ENCODE measurements at regions not wholly inside any gene's neighbourhood (a gene's known extent, or its start where the extent isn't known, plus 50 kb on each side); places are given as distances from the start of the nearest gene placed in this dataset.

DNA sequence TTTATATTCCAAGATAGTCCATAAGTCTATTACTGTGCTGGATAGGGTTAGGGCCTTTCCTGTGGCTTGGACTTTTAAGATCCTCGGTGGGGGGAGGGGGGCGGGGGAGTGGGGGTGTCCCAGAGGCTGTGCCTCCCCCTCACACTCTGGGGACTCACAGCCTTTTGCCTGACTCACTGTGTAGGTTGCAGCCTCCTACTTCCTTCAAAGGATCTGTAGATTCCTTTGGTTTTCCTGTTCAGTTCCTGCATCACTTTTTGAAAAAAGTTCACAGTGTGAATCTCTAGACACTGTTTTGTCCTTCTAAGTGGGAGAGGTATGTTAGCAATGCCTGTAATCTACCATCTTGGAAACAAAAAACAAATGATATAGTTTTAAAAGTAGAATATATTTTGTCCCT is 999.9 kb downstream of the GLUD2 start:
- Histone ChIP-seq H3K27me3 (replicated peaks; ENCODE audit: control insufficient read depth, insufficient read depth, low read length) (no peaks in the 10 kb centered on the region), H3K9me3 (no peaks in the 10 kb centered on the region), H3K4me3 (ENCODE audit: low read depth, low read length) (no peak overlapping the region), H3K4me1 (no peaks in the 10 kb centered on the region), H3K36me3 (ENCODE audit: control insufficient read depth, insufficient read depth, low read length) (no peaks in the 10 kb centered on the region)
- Mint-ChIP-seq H3K9me3 (ENCODE audit: unreplicated experiment) (no peaks in the 10 kb centered on the region), H3K4me1 (ENCODE audit: low read depth, unreplicated experiment) (no peaks in the 10 kb centered on the region), H3K36me3 (ENCODE audit: insufficient read depth, unreplicated experiment) (no peaks in the 10 kb centered on the region), H3K27me3 (ENCODE audit: insufficient read depth, unreplicated experiment) (no peaks in the 10 kb centered on the region), H3K4me3 (ENCODE audit: unreplicated experiment) (no peak overlapping the region), H3K27ac (ENCODE audit: unreplicated experiment) (no peak overlapping the region)
- POLR2A ChIA-PET = no interaction called here
- DNase-seq = no peak
- no TSS peak for BruUV-seq (replicated peaks)
- intact Hi-C loops (cut with micrococcal nuclease; ENCODE audit: unreplicated experiment) = no loop called here
- TF ChIP-seq, protein P1, sequence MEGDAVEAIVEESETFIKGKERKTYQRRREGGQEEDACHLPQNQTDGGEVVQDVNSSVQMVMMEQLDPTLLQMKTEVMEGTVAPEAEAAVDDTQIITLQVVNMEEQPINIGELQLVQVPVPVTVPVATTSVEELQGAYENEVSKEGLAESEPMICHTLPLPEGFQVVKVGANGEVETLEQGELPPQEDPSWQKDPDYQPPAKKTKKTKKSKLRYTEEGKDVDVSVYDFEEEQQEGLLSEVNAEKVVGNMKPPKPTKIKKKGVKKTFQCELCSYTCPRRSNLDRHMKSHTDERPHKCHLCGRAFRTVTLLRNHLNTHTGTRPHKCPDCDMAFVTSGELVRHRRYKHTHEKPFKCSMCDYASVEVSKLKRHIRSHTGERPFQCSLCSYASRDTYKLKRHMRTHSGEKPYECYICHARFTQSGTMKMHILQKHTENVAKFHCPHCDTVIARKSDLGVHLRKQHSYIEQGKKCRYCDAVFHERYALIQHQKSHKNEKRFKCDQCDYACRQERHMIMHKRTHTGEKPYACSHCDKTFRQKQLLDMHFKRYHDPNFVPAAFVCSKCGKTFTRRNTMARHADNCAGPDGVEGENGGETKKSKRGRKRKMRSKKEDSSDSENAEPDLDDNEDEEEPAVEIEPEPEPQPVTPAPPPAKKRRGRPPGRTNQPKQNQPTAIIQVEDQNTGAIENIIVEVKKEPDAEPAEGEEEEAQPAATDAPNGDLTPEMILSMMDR (IDR thresholded peaks at IDR 0.05; ENCODE audit: insufficient read depth in 1 of 2, low read depth in 1 of 2, low read length in 1 of 2, severe bottlenecking in 1 of 2, unreplicated experiment in 1 of 2) = no peak
- CTCF ChIA-PET = no interaction called here

DNA sequence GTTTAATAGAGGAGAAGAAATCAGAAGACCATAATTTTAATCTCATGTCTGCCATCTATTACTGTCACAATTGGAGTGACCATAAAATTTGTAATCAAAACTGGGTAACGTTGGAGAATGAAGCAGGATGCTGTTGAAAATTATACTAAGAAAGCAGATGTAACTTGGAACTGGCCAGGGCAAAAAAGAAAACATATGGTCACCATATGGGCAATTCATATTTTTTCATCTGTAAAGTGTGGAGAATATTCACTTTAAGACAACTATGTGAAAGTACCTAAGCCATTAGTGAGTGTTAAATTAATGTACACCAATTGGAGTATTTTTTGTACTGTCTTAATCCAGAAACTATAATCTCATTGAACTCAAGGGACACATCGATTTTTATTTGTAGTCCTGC is 1008.0 kb downstream of the GLUD2 start:
- DNase-seq = no peak
- TF ChIP-seq, protein P1 (IDR thresholded peaks at IDR 0.05; ENCODE audit: insufficient read depth in 1 of 2, low read depth in 1 of 2, low read length in 1 of 2, severe bottlenecking in 1 of 2, unreplicated experiment in 1 of 2) = no peak
- no peak overlapping the region for H3K4me3 Mint-ChIP-seq (ENCODE audit: unreplicated experiment)
- ChIA-PET CTCF (no interaction called here), POLR2A (no interaction called here)
- intact Hi-C loops (cut with micrococcal nuclease; ENCODE audit: unreplicated experiment) = no loop called here
- H3K9me3 Mint-ChIP-seq (ENCODE audit: unreplicated experiment) = no peaks in the 10 kb centered on the region
- H3K9me3 ChIP-seq = no peaks in the 10 kb centered on the region
- no peaks in the 10 kb centered on the region for H3K27me3 ChIP-seq (replicated peaks; ENCODE audit: control insufficient read depth, insufficient read depth, low read length)
- no TSS peak for BruUV-seq (replicated peaks)
- no peaks in the 10 kb centered on the region for H3K36me3 ChIP-seq (ENCODE audit: control insufficient read depth, insufficient read depth, low read length)
- no peaks in the 10 kb centered on the region for H3K4me1 Mint-ChIP-seq (ENCODE audit: low read depth, unreplicated experiment)
- no peaks in the 10 kb centered on the region for H3K4me1 ChIP-seq
- H3K27me3 Mint-ChIP-seq (ENCODE audit: insufficient read depth, unreplicated experiment) = no peaks in the 10 kb centered on the region
- H3K27ac Mint-ChIP-seq (ENCODE audit: unreplicated experiment) = no peak overlapping the region
- H3K36me3 Mint-ChIP-seq (ENCODE audit: insufficient read depth, unreplicated experiment) = no peaks in the 10 kb centered on the region
- H3K4me3 ChIP-seq (ENCODE audit: low read depth, low read length) = no peak overlapping the region

DNA sequence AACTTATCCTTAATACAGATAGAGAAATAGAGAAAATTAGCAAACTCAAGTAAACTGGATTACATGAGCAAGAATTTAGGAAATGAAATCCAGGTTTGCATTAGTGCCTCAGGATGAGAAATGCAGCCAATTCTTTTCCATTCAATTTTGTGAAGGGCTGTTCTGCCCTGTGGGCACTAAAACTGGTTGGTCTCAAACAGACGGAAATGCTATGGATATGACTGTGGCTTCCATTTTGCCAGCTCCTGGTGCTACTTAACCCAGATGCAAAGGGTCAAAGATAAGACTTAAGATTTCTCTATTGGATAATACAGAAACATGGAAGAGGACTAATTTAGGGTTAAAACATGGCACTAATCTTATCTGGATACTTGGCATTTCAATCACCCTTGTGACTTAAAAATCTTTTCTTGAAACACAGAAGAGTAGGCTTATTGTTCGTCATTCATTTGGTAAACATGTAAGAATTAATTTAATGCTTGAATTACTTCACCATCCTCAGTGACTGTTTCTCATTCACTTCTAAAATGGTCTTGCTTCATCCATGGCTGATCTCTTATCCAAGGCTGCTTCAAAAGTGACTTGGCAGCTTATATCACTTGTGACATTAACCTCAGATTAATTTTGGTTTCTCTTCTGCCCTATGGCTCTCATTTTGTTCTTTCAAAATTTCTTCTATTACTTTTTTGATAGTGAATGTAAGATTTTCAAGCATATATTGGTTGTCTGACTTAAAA is 1008.7 kb downstream of the GLUD2 start:
- no peak for DNase-seq
- no peaks in the 10 kb centered on the region for H3K9me3 Mint-ChIP-seq (ENCODE audit: unreplicated experiment)
- intact Hi-C loops (cut with micrococcal nuclease; ENCODE audit: unreplicated experiment) = no loop called here
- H3K27me3 ChIP-seq (replicated peaks; ENCODE audit: control insufficient read depth, insufficient read depth, low read length) = no peaks in the 10 kb centered on the region
- no peaks in the 10 kb centered on the region for H3K4me1 ChIP-seq
- H3K4me1 Mint-ChIP-seq (ENCODE audit: low read depth, unreplicated experiment) = no peaks in the 10 kb centered on the region
- H3K9me3 ChIP-seq = no peaks in the 10 kb centered on the region
- CTCF ChIA-PET = no interaction called here
- no TSS peak for BruUV-seq (replicated peaks)
- H3K4me3 ChIP-seq (ENCODE audit: low read depth, low read length) = no peak overlapping the region
- POLR2A ChIA-PET = no interaction called here
- TF ChIP-seq, protein P1 (IDR thresholded peaks at IDR 0.05; ENCODE audit: insufficient read depth in 1 of 2, low read depth in 1 of 2, low read length in 1 of 2, severe bottlenecking in 1 of 2, unreplicated experiment in 1 of 2) = no peak
- no peaks in the 10 kb centered on the region for H3K36me3 Mint-ChIP-seq (ENCODE audit: insufficient read depth, unreplicated experiment)
- no peak overlapping the region for H3K4me3 Mint-ChIP-seq (ENCODE audit: unreplicated experiment)
- no peaks in the 10 kb centered on the region for H3K27me3 Mint-ChIP-seq (ENCODE audit: insufficient read depth, unreplicated experiment)
- H3K27ac Mint-ChIP-seq (ENCODE audit: unreplicated experiment) = no peak overlapping the region
- H3K36me3 ChIP-seq (ENCODE audit: control insufficient read depth, insufficient read depth, low read length) = no peaks in the 10 kb centered on the region

Data from Caco-2 (cell line).